Transverse colon (tissue), 4 donors: ENCODE measurements at regions not wholly inside any gene's neighbourhood (a gene's known extent, or its start where the extent isn't known, plus 50 kb on each side); places are given as distances from the start of the nearest gene placed in this dataset.

Experiments used
- CTCF ChIP-seq, 5 experiments: fragments of 200-600 bp in 3 of 5; fragments of 450-650 bp in 2 of 5; sonication (generic) in 3 of 5; IDR thresholded peaks; 1 replicate in 2 of 5; 2 replicates in 3 of 5; pipeline ENCODE4 v1.5.1; 2016 to 2017; ENCODE audit warnings: antibody characterized with exemption in 5 of 5, inconsistent platforms in 3 of 5, mild to moderate bottlenecking in 2 of 5, moderate library complexity in 1 of 5
- EP300 ChIP-seq: sonication (generic); formaldehyde crosslinking; IDR thresholded peaks from one replicate; pipeline ENCODE4 v1.6.1; 2017; ENCODE audit warnings: antibody characterized with exemption, low read depth
- POLR2A ChIP-seq: fragments of 450-650 bp; IDR thresholded peaks from one replicate; pipeline ENCODE4 v1.6.1; 2016; ENCODE audit warnings: antibody characterized with exemption, mild to moderate bottlenecking, moderate library complexity
- POLR2AphosphoS5 ChIP-seq, 3 donors: sonication (generic); formaldehyde crosslinking; IDR thresholded peaks; one replicate each; pipeline ENCODE4 v1.6.1; 2016; ENCODE audit warnings: antibody characterized with exemption in 3 of 3

DNA sequence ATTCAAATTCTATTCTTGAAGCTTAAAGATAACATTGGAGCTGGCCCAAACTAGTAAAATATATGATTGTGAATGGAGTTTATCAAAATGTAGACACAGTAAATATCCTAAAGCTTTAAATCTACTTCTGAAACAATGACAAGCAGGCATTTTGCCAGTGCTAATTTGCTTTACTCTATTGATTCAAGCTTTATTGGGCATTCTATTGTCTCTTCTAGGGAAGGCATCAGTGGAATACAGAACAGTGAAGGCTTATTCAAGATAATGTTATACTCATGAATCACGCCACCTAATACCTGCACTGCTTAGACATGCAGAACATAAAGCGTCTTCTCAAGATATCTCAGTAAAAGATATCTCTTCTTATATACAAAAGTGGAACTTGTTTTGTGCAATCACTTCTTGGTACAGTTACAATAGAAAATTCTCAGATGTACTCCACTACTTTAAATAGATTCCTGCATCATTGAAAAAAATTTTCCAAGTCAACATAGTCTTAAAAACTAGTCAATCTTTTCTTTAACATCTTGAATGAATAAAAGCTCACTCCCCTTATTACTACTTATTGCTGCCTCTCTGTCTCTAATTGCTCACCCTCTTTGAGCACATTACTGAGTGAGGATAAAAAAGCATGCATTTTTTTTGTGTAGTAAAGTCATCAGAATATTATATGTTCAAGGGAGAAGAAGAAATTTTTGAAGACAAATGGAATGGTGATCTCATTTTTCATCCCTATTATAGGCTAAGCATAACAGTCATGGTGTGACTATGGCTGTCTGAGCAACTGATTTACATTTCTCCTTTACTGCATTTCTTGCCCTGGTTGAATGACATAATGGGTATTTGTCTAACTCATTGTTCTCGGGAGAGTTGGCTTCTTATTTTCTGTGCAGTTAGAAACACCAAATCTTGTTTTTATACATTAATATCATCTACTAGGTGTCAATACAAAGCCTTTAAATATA is 98.0 kb upstream of the E2F7 start:
- no peak for TF ChIP-seq CTCF (IDR thresholded peaks at IDR 0.05)
- TF ChIP-seq EP300, result no peak
- TF ChIP-seq POLR2AphosphoS5 (IDR thresholded peaks at IDR 0.05), result no peak
- TF ChIP-seq POLR2A, result no peak
